Effector memory CD8-positive, alpha-beta T cell (primary cell): ENCODE measurements at regions not wholly inside any gene's neighbourhood (a gene's known extent, or its start where the extent isn't known, plus 50 kb on each side); places are given as distances from the start of the nearest gene placed in this dataset.
"Not testable (repeated sequence)": the region's sequence is repeated elsewhere in the genome, so short reads cannot be mapped to it uniquely, and the experiment has no call there.

Source experiments
- ATAC-seq: fragments of 150-1000 bp; cut with Tn5 transposase; replicated peaks from 2 replicates; pipeline ENCODE4 v1.10.0; 2021; ENCODE audit warnings: mild to moderate bottlenecking, moderate library complexity
- DNase-seq, 3 experiments: peaks; one replicate each; pipeline ENCODE4 v3.0.0; 2021
- H3K27ac Mint-ChIP-seq, 2 donors: one replicate each; pipeline ENCODE4 v1.8.0; 2022; ENCODE audit warnings: mild to moderate bottlenecking in 2 of 2, mixed read lengths in 2 of 2, moderate library complexity in 2 of 2
- H3K27me3 Mint-ChIP-seq, 2 donors: one replicate each; pipeline ENCODE4 v1.8.0; 2022; ENCODE audit warnings: mixed read lengths in 2 of 2
- H3K36me3 Mint-ChIP-seq: one replicate; pipeline ENCODE4 v1.8.0; 2022; ENCODE audit warnings: mild to moderate bottlenecking, moderate library complexity, mixed read lengths; ENCODE audit not compliant: insufficient read depth
- H3K4me1 Mint-ChIP-seq, 2 donors: one replicate each; pipeline ENCODE4 v1.8.0; 2022; ENCODE audit warnings: low read depth in 2 of 2, mixed read lengths in 2 of 2
- H3K4me3 Mint-ChIP-seq, 2 donors: one replicate each; pipeline ENCODE4 v1.8.0; 2022; ENCODE audit warnings: mild to moderate bottlenecking in 2 of 2, mixed read lengths in 2 of 2, moderate library complexity in 2 of 2
- H3K9me3 Mint-ChIP-seq, 2 donors: one replicate each; pipeline ENCODE4 v1.8.0; 2022; ENCODE audit warnings: mixed read lengths in 2 of 2

DNA sequence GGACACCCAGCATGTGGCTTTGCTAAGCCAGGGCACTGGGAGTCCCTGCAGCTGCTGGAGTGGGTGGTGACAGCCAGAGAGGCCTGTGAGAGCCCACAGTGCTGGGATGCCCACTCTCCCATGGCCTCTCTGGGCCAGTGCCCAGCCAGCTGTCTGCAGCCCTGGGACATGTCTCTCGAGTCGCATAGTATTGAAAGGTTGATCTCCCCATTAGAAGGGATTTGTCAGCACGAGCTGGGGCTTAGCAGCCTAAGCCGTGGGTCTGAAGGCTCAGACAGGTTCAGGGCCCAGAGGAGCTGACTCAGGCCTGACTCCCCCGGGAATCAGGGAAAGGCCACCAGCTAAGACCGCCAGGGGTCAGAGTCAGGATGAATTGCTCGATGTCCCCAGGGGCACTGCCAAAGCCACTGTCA lies 53.5 kb downstream of the FOXD2 start:
- Mint-ChIP-seq H3K27ac (no peak overlapping the region), H3K36me3 (no peaks in the 10 kb centered on the region), H3K4me1 (no peaks in the 10 kb centered on the region), H3K4me3 (no peak overlapping the region), H3K27me3 (peaks cover 29 to 50% of the 10 kb centered on the region in 2 donors), H3K9me3 (no peaks in the 10 kb centered on the region)
- no peak for ATAC-seq
- no peak for DNase-seq

DNA sequence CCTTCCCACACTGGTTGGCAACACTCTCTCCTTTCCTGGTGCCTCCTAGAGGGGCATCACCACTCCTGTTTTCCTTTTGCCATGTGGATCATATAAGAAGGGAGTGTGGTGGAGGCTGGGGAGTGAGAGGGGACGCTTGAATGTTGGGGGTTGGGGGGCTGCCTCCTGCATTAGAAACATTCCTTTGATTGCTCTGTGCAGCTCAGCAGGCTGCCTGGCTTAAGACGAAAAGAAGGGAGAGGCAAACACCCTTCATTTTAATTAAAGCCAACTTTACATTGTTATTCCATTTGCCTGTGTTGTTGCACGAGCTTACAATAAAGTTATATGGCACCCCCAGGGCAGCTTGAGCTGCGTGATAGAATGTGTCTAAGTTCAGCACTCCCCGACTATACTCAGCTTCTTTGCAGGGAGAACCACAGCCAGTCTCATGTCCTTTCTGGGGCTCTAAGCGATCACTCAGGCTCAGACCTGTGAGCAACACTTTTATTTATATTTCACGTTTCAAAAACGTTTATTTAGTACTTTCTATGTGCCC lies 57.4 kb downstream of the FOXD2 start:
- DNase-seq: no peak
- Mint-ChIP-seq H3K4me3 (no peak overlapping the region), H3K27ac (no peak overlapping the region), H3K4me1 (no peaks in the 10 kb centered on the region), H3K27me3 (peaks cover 36 to 60% of the 10 kb centered on the region in 2 donors), H3K9me3 (no peaks in the 10 kb centered on the region), H3K36me3 (no peaks in the 10 kb centered on the region)
- no peak for ATAC-seq

DNA sequence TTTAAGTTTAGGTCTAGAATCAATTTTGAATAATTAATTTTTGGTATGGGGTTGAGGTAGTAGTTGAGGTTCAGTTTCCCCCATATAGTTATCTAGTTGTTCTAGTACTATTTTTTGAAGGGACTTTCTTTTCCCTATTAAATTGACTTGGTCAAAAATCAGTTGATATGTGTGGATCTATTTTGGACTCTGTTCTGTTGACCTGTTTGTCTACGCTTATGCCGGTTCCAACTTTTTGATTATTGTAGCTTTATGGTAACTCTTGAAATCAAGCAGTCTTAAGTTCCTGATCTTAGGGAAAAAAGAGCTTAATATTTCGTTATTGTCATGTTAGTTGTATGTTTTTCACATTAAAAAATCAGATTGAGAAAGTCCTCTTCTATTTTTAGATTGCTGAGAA lies 60.7 kb downstream of the FOXD2 start:
- Mint-ChIP-seq H3K9me3 (no peaks in the 10 kb centered on the region), H3K27ac (no peak overlapping the region), H3K36me3 (no peaks in the 10 kb centered on the region), H3K27me3 (peaks cover 48 to 66% of the 10 kb centered on the region in 2 donors), H3K4me3 (no peak overlapping the region), H3K4me1 (no peaks in the 10 kb centered on the region)
- ATAC-seq (no peak), DNase-seq (no peak)

DNA sequence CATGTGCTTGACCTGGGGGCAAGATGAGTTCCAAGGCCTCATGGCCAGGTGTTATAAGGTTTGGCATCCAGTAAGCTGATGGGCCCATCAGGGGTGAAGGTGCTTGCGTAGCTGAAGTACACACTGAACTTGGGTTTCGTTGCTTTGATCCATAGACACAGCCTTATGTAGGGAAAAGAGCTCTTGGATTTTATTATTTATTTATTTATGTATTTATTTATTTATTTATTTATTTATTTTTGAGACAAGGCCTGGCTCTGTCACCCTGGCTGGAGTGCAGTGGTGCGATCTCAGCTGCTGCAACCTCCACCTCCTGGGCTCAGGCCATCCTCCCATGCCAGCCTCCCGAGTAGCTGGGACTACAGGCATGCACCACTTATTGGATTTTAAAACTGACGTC lies 63.2 kb downstream of the FOXD2 start:
- no peaks in the 10 kb centered on the region for H3K9me3 Mint-ChIP-seq
- no peak overlapping the region for H3K27ac Mint-ChIP-seq
- DNase-seq (no peak), ATAC-seq (no peak)
- no peaks in the 10 kb centered on the region for H3K4me1 Mint-ChIP-seq
- H3K36me3 Mint-ChIP-seq: no peaks in the 10 kb centered on the region
- H3K27me3 Mint-ChIP-seq: peaks cover 70 to 77% of the 10 kb centered on the region in 2 donors
- no peak overlapping the region for H3K4me3 Mint-ChIP-seq

DNA sequence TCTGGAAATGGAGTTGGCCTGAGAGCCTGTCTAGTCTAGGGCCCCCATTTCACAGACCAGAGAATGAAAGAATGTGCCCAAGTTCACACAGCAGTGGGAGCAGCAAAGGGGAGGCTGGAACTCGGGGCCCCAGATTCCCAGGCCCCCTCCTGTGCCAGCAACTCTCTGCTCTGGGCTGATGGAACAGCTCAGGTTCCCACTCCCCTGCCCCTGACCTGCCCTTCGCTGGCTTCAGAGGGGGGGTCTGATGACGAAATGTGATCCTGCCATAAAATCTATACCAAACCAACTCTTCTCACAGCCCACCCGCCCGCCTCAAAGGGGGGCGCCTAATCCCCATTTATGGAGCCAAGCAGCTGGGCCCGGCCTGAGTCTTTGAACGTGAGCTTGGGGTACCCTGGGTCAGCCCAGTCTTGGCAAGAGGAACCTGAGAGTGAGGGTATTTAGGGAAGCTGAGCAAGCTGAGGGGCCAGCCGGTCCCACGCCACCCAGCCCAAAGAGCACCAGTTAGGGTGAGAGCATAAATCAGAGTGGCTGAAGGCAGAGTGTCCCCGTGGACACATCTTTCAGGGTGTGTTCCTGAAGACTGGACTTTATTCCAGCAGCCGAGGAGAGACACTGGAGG lies 65.0 kb downstream of the FOXD2 start:
- H3K4me1 Mint-ChIP-seq: no peaks in the 10 kb centered on the region
- no peaks in the 10 kb centered on the region for H3K36me3 Mint-ChIP-seq
- no peak overlapping the region for H3K4me3 Mint-ChIP-seq
- no peak overlapping the region for H3K27ac Mint-ChIP-seq
- no peak for ATAC-seq
- DNase-seq: no peak
- no peaks in the 10 kb centered on the region for H3K9me3 Mint-ChIP-seq
- peaks cover 76 to 79% of the 10 kb centered on the region in 2 donors for H3K27me3 Mint-ChIP-seq

DNA sequence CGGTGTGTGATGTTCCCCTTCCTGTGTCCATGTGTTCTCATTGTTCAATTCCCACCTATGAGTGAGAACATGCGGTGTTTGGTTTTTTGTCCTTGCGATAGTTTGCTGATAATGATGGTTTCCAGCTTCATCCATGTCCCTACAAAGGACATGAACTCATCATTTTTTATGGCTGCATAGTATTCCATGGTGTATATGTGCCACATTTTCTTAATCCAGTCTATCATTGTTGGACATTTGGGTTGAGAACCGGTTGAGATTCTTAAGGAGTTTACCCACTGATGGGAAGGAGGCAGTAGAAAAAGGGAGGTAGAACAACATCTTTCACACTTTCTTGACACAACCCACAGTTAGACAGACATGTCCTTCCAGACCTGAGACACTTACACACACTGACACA lies 67.0 kb downstream of the FOXD2 start:
- H3K36me3 Mint-ChIP-seq, H3K27ac Mint-ChIP-seq, H3K4me1 Mint-ChIP-seq, DNase-seq, H3K4me3 Mint-ChIP-seq, ATAC-seq, H3K9me3 Mint-ChIP-seq: not testable (repeated sequence)
- H3K27me3 Mint-ChIP-seq: peaks cover 82 to 83% of the 10 kb centered on the region in 2 donors

DNA sequence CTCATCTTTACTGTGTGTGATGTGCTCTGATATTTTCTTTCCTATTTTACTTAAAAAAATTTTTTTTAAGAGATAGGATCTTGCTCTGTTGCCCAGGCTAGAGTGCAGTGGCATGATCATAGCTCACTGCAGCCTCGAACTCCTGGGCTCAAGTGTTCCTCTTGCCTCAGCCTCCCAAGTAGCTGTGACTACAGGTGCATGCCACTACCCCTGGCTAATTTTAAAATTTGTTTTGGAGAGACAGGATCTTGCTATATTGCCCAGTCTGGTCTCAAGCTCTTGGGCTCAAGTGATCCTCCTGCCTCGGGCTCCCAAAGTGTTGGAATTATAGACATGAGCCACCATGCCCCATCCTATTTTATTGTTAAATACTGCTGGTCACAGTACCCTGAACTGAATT lies 67.4 kb downstream of the FOXD2 start:
- H3K4me3 Mint-ChIP-seq: no peak overlapping the region
- DNase-seq: no peak
- no peak overlapping the region for H3K27ac Mint-ChIP-seq
- H3K4me1 Mint-ChIP-seq: peaks cover 0 to 2% of the 10 kb centered on the region in 2 donors
- ATAC-seq: no peak
- no peaks in the 10 kb centered on the region for H3K9me3 Mint-ChIP-seq
- H3K27me3 Mint-ChIP-seq: peaks cover 85 to 86% of the 10 kb centered on the region in 2 donors
- H3K36me3 Mint-ChIP-seq: no peaks in the 10 kb centered on the region

DNA sequence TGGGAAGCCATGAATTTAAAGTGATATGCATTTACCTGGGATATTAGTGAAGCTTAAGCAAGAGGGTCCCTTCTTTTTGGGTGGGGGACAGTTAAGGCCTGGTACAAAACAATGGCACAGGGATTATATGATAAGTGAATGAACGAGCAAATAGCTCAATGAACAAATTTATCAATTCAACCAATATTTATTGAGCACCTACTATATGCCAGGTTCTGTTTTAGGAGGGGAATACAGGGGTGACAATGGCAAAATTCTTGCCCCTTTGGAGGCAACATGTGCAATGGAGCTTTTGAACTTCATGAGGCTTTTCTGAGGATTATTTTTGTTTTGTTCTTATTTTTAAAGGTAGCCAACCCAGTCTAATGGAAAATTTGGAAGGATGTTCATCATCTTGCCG lies 68.2 kb downstream of the FOXD2 start:
- H3K4me3 Mint-ChIP-seq: no peak overlapping the region
- peaks cover 85 to 86% of the 10 kb centered on the region in 2 donors for H3K27me3 Mint-ChIP-seq
- ATAC-seq: no peak
- H3K4me1 Mint-ChIP-seq: peaks cover 0 to 2% of the 10 kb centered on the region in 2 donors
- DNase-seq: no peak
- H3K9me3 Mint-ChIP-seq: no peaks in the 10 kb centered on the region
- no peak overlapping the region for H3K27ac Mint-ChIP-seq
- H3K36me3 Mint-ChIP-seq: no peaks in the 10 kb centered on the region

DNA sequence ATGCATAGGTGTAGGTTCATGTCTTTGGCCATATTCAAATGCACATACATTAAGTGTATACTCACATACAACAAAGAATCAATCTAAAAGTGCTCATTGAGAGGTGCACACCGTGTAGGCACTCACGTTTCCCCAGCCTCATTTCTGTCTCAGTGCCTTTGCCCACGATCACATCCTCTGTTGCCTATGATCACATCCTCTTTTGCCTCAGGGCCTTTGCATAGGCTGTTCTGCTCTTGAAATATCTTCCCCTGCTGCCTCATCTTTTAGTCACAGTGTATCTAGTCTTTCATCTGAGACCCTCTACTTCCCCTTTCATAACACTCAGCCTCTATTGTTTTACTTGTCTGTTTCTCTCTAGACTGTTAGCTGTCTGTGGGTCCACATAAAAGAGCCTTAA lies 69.3 kb downstream of the FOXD2 start:
- Mint-ChIP-seq H3K27ac (no peak overlapping the region), H3K4me3 (peak overlapping the region in 1 of 2 donors; percentile 25), H3K36me3 (no peaks in the 10 kb centered on the region), H3K27me3 (peaks cover 84 to 85% of the 10 kb centered on the region in 2 donors), H3K4me1 (peaks cover 0 to 2% of the 10 kb centered on the region in 2 donors), H3K9me3 (no peaks in the 10 kb centered on the region)
- DNase-seq (no peak), ATAC-seq (no peak)

DNA sequence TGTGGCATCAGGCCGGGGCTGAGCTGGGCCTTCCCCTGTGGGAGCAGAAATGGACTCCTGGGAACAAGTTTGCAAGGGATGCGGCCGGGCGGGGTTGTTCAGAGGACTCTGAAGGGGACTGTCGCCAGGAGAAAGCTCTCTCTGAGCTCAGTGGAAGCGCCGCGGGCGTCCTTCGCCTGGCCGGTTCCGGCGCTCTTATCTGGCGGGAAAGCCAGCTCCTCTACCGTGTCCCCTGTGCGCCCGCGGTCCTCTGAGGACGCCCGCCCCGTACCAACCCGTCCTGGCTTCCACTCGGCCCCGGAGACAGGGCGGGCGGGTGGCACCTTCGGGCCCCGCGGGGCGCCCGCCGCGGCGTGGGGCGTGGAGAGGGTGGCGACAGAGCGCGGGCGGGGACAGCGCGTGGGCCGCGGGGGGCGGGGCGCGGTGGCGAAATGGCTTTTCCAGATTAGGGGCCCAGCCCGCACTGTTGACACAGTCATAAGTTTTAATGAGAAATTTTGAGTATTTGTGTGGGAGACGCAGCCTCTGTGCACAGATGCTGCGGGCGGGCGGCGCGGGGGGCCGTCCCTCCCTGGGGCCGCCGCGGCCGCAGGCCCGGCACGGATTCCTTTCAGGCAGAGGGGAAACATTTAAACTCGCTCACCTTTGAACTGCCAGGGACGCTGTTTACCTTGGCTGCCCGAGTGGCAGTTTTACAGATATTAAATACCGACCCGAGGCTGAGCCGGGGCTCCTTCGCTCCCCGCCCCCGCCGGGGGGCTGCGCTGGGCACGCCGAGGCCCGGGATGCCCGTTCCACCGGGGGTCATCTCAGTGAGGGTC lies 70.2 kb downstream of the FOXD2 start:
- Mint-ChIP-seq H3K9me3 (no peaks in the 10 kb centered on the region), H3K36me3 (no peaks in the 10 kb centered on the region), H3K27ac (no peak overlapping the region), H3K27me3 (peaks cover 84 to 86% of the 10 kb centered on the region in 2 donors), H3K4me3 (peak overlapping the region; percentile 68 to 69), H3K4me1 (peaks cover 0 to 2% of the 10 kb centered on the region in 2 donors)
- DNase-seq (no peak), ATAC-seq (peak; percentile 62)

DNA sequence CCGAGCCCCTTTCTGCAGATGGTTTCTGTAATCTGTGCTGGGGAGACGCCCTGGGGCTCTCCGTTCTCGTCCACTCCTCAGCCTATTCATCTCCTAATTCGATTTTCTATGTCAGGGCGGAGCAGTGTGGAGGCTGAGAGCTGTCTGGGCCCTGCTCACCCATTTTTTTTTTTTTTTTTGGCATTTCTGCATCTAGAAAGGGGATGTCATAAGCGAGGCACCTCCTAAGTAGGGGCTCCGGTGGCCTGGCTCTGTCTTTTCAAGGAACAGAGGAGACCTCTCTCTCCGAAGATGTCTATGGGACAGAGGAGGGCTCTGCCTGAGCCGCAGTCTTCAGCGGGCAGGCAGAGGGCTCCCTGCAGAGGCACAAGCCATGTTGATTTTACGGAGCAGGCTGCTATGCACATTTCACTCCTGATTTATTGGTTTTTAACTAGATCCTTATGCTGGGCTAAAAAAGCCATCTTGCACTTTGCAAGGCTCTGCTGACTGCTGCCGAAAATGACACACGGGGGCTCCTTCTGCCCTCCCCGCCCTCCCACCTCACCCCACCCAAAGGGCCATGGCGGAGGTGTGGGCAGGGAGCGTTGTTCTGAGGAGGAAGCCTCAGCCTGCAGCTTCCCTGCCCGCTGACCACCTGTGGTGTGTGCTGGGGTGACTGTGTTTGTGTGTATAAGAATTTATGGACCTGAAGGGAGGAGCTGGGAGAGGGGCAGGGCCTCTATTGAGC lies 71.0 kb downstream of the FOXD2 start:
- no peaks in the 10 kb centered on the region for H3K9me3 Mint-ChIP-seq
- H3K27me3 Mint-ChIP-seq: peaks cover 80 to 84% of the 10 kb centered on the region in 2 donors
- H3K4me1 Mint-ChIP-seq: peaks cover 0 to 2% of the 10 kb centered on the region in 2 donors
- ATAC-seq: no peak
- H3K36me3 Mint-ChIP-seq: no peaks in the 10 kb centered on the region
- H3K4me3 Mint-ChIP-seq: peak overlapping the region; percentile 68 to 69
- DNase-seq: no peak
- H3K27ac Mint-ChIP-seq: no peak overlapping the region

DNA sequence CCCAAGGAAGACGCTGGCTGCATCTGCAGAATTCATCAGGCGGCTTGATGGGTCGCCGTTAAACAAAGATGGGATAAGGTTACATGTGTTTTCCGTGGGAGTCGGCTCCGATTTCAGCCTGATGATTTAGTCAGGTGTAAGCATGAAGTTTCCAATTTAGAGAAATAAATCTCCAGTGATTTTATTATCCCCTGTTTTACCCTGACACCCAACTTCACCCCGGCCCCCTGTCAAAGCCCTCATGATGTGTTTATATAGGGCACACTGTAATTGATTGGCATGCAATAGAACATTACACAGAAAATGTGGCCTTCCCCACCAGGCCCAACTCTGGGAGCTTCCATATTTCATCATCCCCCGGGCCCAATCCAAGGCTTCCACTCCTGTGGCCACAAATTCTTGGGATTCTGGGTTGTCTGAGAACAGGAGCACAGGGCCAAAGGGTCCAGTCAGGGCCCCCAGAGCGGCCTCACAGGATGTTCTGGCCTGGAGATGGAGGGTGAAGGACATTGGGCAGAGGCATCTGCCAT lies 72.5 kb downstream of the FOXD2 start:
- ATAC-seq: no peak

DNA sequence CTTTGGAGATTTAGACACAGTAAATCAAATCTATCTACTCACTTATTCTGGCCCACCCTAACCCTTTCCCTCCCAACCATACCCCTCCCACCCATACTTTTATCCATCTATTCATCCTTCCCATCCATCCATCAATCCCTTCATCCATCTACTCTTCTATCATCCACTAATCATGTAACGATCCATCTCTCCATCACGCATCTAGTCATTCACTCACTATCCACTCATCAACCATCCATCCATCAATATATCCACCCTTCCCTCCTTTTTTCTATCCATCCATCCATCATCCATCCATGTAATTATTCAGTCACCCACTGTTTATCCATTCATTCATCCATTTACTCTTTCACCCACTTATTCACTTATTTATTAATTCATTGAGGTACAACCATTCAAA lies 74.0 kb downstream of the FOXD2 start:
- H3K27me3 Mint-ChIP-seq: peaks cover 62 to 90% of the 10 kb centered on the region in 2 donors
- ATAC-seq: no peak

More for the DNA sequence above, 72.5 kb downstream of the FOXD2 start:
- Mint-ChIP-seq H3K27me3 (peaks cover 75 to 90% of the 10 kb centered on the region in 2 donors), H3K36me3 (no peaks in the 10 kb centered on the region), H3K4me3 (no peak overlapping the region), H3K4me1 (peaks cover 0 to 2% of the 10 kb centered on the region in 2 donors), H3K27ac (no peak overlapping the region), H3K9me3 (peaks cover 0 to 2% of the 10 kb centered on the region in 2 donors)
- DNase-seq: no peak

More for the DNA sequence above, 74.0 kb downstream of the FOXD2 start:
- DNase-seq: no peak
- Mint-ChIP-seq H3K4me1 (peaks cover 0 to 2% of the 10 kb centered on the region in 2 donors), H3K9me3 (peaks cover 0 to 2% of the 10 kb centered on the region in 2 donors), H3K36me3 (no peaks in the 10 kb centered on the region), H3K27ac (no peak overlapping the region), H3K4me3 (no peak overlapping the region)
